GM04504 (cell line): ENCODE measurements at regions not wholly inside any gene's neighbourhood (a gene's known extent, or its start where the extent isn't known, plus 50 kb on each side); places are given as distances from the start of the nearest gene placed in this dataset.

Source experiments
- DNase-seq: peaks from one replicate; pipeline ENCODE4 v3.0.0-alpha.2; 2012; ENCODE audit warnings: low read depth

DNA sequence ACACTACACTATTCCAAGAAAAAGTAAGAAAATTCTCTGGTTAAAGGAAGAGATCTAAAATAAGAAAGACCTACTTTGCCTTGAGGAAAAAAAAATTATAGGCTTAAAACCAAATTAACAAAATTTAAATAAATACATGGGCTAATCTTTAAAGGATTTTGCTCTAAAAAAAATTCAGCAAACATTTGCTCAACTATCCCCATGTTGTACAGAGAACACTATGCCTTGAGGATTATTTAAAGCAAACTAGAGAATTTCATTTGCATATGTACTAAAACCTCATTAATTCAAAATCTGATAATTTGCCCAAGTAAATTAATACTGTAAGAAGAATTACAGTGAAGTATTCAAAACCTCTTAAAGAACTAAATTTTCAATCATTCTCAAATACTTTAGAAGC is 71.6 kb upstream of the KCNIP4 start:
- DNase-seq = no peak

DNA sequence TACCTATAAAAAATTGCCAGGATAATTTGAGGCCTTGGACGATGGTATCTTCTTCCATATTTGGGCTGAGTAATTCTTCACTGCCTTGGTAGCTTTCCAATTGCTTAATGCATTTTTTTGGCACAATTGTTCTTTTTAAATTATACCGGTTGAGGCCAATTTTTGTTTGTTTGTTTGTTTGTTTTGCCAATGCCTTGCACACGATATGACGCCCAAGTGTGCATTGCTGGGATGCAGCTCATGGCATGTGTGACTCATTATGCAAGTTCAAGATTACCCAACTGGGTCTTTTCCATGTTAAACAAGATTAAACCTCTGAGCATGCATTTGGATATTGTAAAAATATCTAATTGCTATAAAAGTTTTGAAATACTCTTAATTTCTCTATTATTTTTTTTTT is 71.1 kb upstream of the KCNIP4 start:
- DNase-seq = no peak

DNA sequence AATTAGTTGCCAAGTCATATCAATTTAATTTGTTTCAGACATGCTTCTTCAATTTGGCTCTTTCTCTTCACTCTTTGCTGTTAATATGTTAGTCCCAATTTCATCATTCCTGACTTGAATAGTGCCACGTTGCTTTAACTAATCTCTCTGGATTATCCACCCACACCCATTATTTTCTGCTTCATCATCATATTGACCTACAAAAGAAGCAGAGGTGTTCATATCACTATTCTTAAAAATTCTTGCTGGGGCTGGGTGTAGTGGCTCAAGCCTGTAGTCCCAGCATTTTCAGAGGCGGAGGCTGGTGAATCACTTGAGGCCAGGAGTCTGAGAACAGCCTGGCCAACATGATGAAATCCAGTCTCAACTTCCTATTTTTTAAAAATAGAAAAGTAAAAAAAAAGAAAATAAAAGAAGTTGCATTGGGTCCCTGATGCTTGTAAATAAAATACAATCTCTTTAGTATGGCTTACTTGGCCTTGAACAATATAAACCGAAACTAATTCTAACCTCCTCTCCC is 65.7 kb upstream of the KCNIP4 start:
- peak; percentile 12 for DNase-seq

DNA sequence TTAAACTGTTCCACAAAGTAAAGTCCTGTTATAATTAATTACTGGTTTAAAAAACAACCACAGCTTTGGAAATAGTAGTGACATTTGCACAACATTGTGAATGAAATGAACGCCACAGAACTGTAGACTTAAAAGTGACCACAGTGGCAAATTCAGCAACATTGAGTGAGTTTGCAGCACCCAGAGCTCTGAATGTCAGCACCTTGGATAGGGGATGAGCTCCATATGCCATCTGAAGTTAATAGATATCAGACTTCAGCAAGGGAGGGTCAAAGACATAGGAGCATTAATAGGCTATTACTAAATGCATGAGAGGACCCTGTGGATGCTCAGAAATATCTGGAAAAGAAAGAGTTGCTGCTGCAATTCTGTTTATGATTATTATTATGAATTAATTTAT is 55.3 kb upstream of the KCNIP4 start:
- DNase-seq = no peak
